ENCODE measurements at regions not wholly inside any gene's neighbourhood (a gene's known extent, or its start where the extent isn't known, plus 50 kb on each side); places are given as distances from the start of the nearest gene placed in this dataset.

GRCh38 chr4:157768419-157768818 is 404.4 kb downstream of the GASK1B start:
- Mint-ChIP-seq H3K4me3 (ENCODE audit: unreplicated experiment) (no peak overlapping the region), H3K27ac (ENCODE audit: unreplicated experiment) (no peak overlapping the region), H3K27me3 (ENCODE audit: unreplicated experiment) (no peaks in the 10 kb centered on the region), H3K4me1 (ENCODE audit: low read depth, unreplicated experiment) (no peaks in the 10 kb centered on the region), H3K9me3 (ENCODE audit: unreplicated experiment) (no peaks in the 10 kb centered on the region), H3K36me3 (ENCODE audit: unreplicated experiment) (no peaks in the 10 kb centered on the region)
- no peak for TF ChIP-seq CTCF (IDR thresholded peaks at IDR 0.05; ENCODE audit: partially characterized antibody, unreplicated experiment)
- DNase-seq, result no peak

- no peak overlapping the region for H3K4me3 Mint-ChIP-seq (ENCODE audit: unreplicated experiment)
- no peak for TF ChIP-seq CTCF (IDR thresholded peaks at IDR 0.05; ENCODE audit: partially characterized antibody, unreplicated experiment)
- DNase-seq, result no peak
- no peaks in the 10 kb centered on the region for H3K27me3 Mint-ChIP-seq (ENCODE audit: unreplicated experiment)
- no peaks in the 10 kb centered on the region for H3K36me3 Mint-ChIP-seq (ENCODE audit: unreplicated experiment)
- H3K27ac Mint-ChIP-seq (ENCODE audit: unreplicated experiment), result no peak overlapping the region
- no peaks in the 10 kb centered on the region for H3K9me3 Mint-ChIP-seq (ENCODE audit: unreplicated experiment)
- no peaks in the 10 kb centered on the region for H3K4me1 Mint-ChIP-seq (ENCODE audit: low read depth, unreplicated experiment)
Observed at GRCh38 chr4:157763490-157763889, 409.3 kb downstream of the GASK1B start.

- no peaks in the 10 kb centered on the region for H3K27me3 Mint-ChIP-seq (ENCODE audit: unreplicated experiment)
- no peaks in the 10 kb centered on the region for H3K9me3 Mint-ChIP-seq (ENCODE audit: unreplicated experiment)
- no peak overlapping the region for H3K27ac Mint-ChIP-seq (ENCODE audit: unreplicated experiment)
- no peaks in the 10 kb centered on the region for H3K4me1 Mint-ChIP-seq (ENCODE audit: low read depth, unreplicated experiment)
- TF ChIP-seq CTCF (IDR thresholded peaks at IDR 0.05; ENCODE audit: partially characterized antibody, unreplicated experiment), result no peak
- DNase-seq, result no peak
- no peaks in the 10 kb centered on the region for H3K36me3 Mint-ChIP-seq (ENCODE audit: unreplicated experiment)
- no peak overlapping the region for H3K4me3 Mint-ChIP-seq (ENCODE audit: unreplicated experiment)
Observed at GRCh38 chr4:157754410-157754809, 418.4 kb downstream of the GASK1B start.

GRCh38 chr4:157751631-157752030 is 421.2 kb downstream of the GASK1B start:
- Mint-ChIP-seq H3K4me3 (ENCODE audit: unreplicated experiment) (no peak overlapping the region), H3K36me3 (ENCODE audit: unreplicated experiment) (no peaks in the 10 kb centered on the region), H3K27ac (ENCODE audit: unreplicated experiment) (no peak overlapping the region), H3K9me3 (ENCODE audit: unreplicated experiment) (no peaks in the 10 kb centered on the region), H3K27me3 (ENCODE audit: unreplicated experiment) (no peaks in the 10 kb centered on the region), H3K4me1 (ENCODE audit: low read depth, unreplicated experiment) (no peaks in the 10 kb centered on the region)
- TF ChIP-seq CTCF (IDR thresholded peaks at IDR 0.05; ENCODE audit: partially characterized antibody, unreplicated experiment), result no peak
- no peak for DNase-seq

GRCh38 chr4:157741642-157742041 is 431.2 kb downstream of the GASK1B start:
- Mint-ChIP-seq H3K4me1 (ENCODE audit: low read depth, unreplicated experiment) (no peaks in the 10 kb centered on the region), H3K4me3 (ENCODE audit: unreplicated experiment) (no peak overlapping the region), H3K36me3 (ENCODE audit: unreplicated experiment) (no peaks in the 10 kb centered on the region), H3K27me3 (ENCODE audit: unreplicated experiment) (no peaks in the 10 kb centered on the region), H3K9me3 (ENCODE audit: unreplicated experiment) (no peaks in the 10 kb centered on the region), H3K27ac (ENCODE audit: unreplicated experiment) (no peak overlapping the region)
- DNase-seq, result no peak
- no peak for TF ChIP-seq CTCF (IDR thresholded peaks at IDR 0.05; ENCODE audit: partially characterized antibody, unreplicated experiment)

Data from glutamatergic neuron (in vitro differentiated cells).